SK-N-SH (cell line): ENCODE measurements at regions not wholly inside any gene's neighbourhood (a gene's known extent, or its start where the extent isn't known, plus 50 kb on each side); places are given as distances from the start of the nearest gene placed in this dataset.

Source experiments
- CHD2 ChIP-seq: fragments of 150-350 bp; IDR thresholded peaks from 2 replicates; pipeline ENCODE4 v1.6.1; 2018; ENCODE audit warnings: low read length; ENCODE audit not compliant: partially characterized antibody
- EZH2phosphoT487 ChIP-seq: fragments of 200-600 bp; sonication (generic); IDR thresholded peaks from 2 replicates; pipeline ENCODE4 v1.6.1; 2017; ENCODE audit warnings: low read depth, mixed run types, mild to moderate bottlenecking, antibody characterized with exemption, moderate library complexity, borderline replicate concordance
- GABPA ChIP-seq: IDR thresholded peaks from 2 replicates; pipeline ENCODE4 v1.4.0; 2012; ENCODE audit warnings: low read depth, mild to moderate bottlenecking
- JUND ChIP-seq: IDR thresholded peaks from 2 replicates; pipeline ENCODE4 v1.4.0; 2012
- RFX5 ChIP-seq: IDR thresholded peaks from 2 replicates; pipeline ENCODE4 v1.6.1; 2012; ENCODE audit warnings: mild to moderate bottlenecking, improper control_type of control experiment, low read length
- TEAD4 ChIP-seq: IDR thresholded peaks from 2 replicates; pipeline ENCODE4 v1.4.0; 2012; ENCODE audit warnings: mild to moderate bottlenecking, borderline replicate concordance; ENCODE audit not compliant: insufficient read depth
- YY1 ChIP-seq: IDR thresholded peaks from 2 replicates; pipeline ENCODE4 v1.4.0; 2012; ENCODE audit warnings: low read depth, mild to moderate bottlenecking
- TF ChIP-seq, protein P1 (sequence below): fragments of 200-600 bp; sonication (generic); IDR thresholded peaks from 2 replicates; pipeline ENCODE4 v1.6.1; 2017; ENCODE audit warnings: antibody characterized with exemption, mild to moderate bottlenecking, moderate library complexity
- TF ChIP-seq, protein P2 (sequence below): IDR thresholded peaks from 2 replicates; pipeline ENCODE4 v1.4.0; 2012; ENCODE audit warnings: low read depth, borderline replicate concordance
- TF ChIP-seq, protein P3 (sequence below): fragments of 150-350 bp; IDR thresholded peaks from 2 replicates; pipeline ENCODE4 v1.6.1; 2017; ENCODE audit warnings: antibody characterized with exemption, low read length, low read depth, borderline replicate concordance

DNA sequence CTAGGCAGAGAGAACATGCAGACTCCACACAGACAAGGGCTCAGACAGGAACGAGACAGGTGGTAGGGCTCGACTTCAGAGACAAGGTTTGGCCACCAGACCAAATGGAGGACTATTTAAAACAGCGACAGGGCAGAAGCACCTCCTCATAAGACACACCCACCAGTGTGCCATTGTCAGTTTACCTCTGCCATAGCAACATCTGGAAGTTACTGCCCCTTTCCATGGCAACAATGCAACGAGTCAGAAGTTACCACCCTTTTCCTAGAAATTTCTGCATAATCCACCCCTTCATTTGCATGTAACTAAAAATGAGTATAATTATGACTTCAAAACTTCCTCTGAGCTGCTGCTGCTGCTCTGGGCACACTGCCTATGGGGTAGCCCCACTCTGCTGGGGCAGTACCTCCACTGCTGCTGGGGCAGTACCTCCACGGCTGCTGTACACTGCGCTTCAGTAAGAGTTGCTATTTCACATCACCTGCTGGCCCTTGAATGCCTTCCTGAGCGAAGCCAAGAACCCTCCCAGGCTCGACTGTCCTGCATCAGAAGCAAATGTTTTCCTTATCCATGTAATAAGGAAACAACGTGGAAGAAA, 2222.3 kb upstream of the AGA start:
- TF ChIP-seq JUND (no peak), CHD2 (no peak), TEAD4 (no peak), EZH2phosphoT487 (no peak), YY1 (no peak), RFX5 (no peak), GABPA (no peak)
- TF ChIP-seq, protein P1, sequence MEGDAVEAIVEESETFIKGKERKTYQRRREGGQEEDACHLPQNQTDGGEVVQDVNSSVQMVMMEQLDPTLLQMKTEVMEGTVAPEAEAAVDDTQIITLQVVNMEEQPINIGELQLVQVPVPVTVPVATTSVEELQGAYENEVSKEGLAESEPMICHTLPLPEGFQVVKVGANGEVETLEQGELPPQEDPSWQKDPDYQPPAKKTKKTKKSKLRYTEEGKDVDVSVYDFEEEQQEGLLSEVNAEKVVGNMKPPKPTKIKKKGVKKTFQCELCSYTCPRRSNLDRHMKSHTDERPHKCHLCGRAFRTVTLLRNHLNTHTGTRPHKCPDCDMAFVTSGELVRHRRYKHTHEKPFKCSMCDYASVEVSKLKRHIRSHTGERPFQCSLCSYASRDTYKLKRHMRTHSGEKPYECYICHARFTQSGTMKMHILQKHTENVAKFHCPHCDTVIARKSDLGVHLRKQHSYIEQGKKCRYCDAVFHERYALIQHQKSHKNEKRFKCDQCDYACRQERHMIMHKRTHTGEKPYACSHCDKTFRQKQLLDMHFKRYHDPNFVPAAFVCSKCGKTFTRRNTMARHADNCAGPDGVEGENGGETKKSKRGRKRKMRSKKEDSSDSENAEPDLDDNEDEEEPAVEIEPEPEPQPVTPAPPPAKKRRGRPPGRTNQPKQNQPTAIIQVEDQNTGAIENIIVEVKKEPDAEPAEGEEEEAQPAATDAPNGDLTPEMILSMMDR, result no peak
- TF ChIP-seq, protein P2, sequence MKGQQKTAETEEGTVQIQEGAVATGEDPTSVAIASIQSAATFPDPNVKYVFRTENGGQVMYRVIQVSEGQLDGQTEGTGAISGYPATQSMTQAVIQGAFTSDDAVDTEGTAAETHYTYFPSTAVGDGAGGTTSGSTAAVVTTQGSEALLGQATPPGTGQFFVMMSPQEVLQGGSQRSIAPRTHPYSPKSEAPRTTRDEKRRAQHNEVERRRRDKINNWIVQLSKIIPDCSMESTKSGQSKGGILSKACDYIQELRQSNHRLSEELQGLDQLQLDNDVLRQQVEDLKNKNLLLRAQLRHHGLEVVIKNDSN, result no peak
- TF ChIP-seq, protein P3, sequence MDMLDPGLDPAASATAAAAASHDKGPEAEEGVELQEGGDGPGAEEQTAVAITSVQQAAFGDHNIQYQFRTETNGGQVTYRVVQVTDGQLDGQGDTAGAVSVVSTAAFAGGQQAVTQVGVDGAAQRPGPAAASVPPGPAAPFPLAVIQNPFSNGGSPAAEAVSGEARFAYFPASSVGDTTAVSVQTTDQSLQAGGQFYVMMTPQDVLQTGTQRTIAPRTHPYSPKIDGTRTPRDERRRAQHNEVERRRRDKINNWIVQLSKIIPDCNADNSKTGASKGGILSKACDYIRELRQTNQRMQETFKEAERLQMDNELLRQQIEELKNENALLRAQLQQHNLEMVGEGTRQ, result no peak
